HG02884 (cell line): ENCODE measurements at regions not wholly inside any gene's neighbourhood (a gene's known extent, or its start where the extent isn't known, plus 50 kb on each side); places are given as distances from the start of the nearest gene placed in this dataset.
A peak's percentile ranks its signal among the peaks of the same experiment; 100 is the strongest.
"Not testable (repeated sequence)": the region's sequence is repeated elsewhere in the genome, so short reads cannot be mapped to it uniquely, and the experiment has no call there.

Experiments used
- ATAC-seq: cut with Tn5 transposase; IDR thresholded peaks from one replicate; pipeline ENCODE4 v1.9.1; 2021; ENCODE audit warnings: mild to moderate bottlenecking, moderate library complexity; ENCODE audit not compliant: unreplicated experiment

- not testable (repeated sequence) for ATAC-seq
Measured at GRCh38 chr15:81870746-81871106, 175.1 kb downstream of the MEX3B start.

- not testable (repeated sequence) for ATAC-seq
Measured at GRCh38 chr15:81870062-81870745, 175.6 kb downstream of the MEX3B start.

- ATAC-seq = no peak
Measured at GRCh38 chr15:81869161-81869954, 176.5 kb downstream of the MEX3B start.

DNA sequence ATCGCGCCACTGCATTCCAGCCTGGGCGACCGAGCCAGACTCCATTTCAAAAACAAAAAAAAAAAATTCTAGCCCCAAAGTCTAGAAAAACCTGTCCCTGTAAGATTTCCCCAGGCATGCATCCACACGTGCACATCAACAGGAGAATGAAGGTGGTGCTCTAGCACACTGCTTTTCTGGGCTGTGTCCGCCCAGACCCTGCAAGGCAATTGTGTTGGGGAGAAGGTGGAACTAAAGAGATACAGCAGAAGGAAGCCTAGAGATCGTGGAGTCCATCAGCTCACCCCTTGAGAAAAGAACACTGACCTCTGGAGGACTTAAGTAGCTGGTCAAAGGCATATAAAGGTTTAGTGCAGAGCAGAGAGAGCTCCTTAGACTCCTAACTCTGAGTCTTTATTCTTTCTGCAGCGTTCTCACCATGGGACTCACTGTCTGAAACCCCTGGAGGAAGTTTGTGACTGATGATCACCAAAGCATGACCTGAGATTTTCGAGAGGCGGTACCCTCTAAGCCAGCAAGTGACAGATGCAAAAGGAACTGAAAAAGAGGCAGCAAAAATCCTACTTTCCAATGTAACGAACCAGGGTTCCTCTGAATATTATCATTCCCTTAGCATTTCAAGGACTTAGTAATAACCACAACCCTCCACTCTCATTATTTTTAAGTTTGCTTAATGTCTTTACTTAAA, 179.8 kb downstream of the MEX3B start:
- ATAC-seq = peak; percentile 99

GRCh38 chr15:81863162-81863561, 182.7 kb downstream of the MEX3B start:
- no peak for ATAC-seq

GRCh38 chr15:81859737-81860516, 185.9 kb downstream of the MEX3B start:
- no peak for ATAC-seq

DNA sequence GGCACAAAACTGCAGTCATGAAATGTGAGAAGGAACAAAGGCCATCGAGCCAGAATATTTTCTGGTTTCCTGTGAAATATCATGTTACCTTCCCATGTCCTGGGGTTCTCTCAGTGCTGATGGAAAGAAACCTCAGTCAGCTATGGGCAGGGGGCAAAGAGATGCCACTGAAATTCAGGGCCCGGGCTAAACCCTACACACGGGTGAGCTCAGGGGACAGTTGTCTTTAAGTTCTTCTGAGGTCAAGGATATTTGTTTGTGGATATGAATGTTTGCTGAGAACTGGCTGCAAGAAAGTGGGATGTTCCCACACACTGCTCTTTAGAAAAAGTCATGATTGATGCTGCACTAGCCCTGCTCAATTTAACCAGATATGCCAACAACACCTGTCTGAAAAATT, 187.2 kb downstream of the MEX3B start:
- ATAC-seq = no peak

- ATAC-seq = no peak
Measured at GRCh38 chr15:81858136-81858535, 187.7 kb downstream of the MEX3B start.

DNA sequence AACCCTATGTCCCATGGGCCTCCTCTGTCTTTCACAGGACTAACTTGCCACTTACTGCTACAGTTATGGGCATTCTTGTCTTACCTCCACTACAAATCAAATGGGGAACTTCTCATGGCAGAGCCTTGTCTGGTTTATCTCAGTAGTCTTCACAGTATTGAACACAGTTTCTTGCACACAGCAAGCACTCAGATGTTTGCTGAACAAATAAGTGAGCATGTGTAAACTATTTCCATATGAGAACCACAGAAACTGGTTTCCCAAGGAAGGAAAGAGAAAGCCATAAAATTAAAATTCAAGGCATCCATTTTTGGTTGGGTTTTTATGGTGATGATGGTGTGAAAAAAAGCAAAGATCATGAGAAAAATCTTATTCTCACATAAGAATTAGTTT, 189.2 kb downstream of the MEX3B start:
- no peak for ATAC-seq

GRCh38 chr15:81856001-81856633, 189.7 kb downstream of the MEX3B start:
- ATAC-seq = no peak

GRCh38 chr15:81853150-81853748, 192.6 kb downstream of the MEX3B start:
- ATAC-seq = no peak

- no peak for ATAC-seq
Measured at GRCh38 chr15:81852411-81853149, 193.2 kb downstream of the MEX3B start.

- ATAC-seq = no peak
Measured at GRCh38 chr15:81851757-81852156, 194.1 kb downstream of the MEX3B start.

DNA sequence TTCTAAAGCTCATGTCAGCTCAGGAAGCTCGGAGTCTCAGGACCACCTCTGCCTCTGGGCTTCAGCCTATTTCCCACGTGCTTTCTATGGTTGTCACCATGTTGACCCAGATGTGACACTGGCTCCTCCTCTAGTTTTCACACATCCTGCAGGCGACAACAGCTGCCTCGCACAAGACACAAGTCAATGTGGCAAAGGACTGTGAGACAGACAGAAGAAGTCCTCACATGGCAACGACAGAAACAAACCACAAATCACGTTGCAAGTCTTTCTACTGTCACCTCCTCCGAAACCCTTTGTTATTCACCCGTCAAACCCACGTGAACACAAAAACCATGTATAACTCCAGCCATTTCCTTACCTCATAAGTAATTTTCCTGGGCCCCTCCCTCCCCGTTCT, 194.5 kb downstream of the MEX3B start:
- ATAC-seq = no peak

DNA sequence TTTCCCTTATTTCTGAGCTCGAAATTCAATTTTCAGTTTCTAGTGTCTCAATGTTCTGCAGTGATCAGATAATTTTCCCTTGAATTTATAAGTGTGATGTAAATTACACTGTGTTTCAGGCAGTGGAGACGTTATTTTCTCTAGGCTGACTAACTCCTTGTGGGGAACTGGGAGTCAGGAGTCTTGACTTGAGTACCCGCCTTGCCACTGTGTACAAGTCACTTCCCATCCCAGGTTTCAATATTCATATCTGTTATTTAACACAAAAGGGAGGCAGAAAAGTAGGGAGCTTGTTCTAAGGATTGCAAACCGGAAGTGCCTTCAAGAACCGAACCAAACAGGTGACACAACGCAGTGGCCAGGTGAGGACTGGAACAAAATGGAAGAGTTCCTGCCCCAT, 196.5 kb downstream of the MEX3B start:
- no peak for ATAC-seq

- ATAC-seq = no peak
Measured at GRCh38 chr15:81848701-81849100, 197.1 kb downstream of the MEX3B start.

DNA sequence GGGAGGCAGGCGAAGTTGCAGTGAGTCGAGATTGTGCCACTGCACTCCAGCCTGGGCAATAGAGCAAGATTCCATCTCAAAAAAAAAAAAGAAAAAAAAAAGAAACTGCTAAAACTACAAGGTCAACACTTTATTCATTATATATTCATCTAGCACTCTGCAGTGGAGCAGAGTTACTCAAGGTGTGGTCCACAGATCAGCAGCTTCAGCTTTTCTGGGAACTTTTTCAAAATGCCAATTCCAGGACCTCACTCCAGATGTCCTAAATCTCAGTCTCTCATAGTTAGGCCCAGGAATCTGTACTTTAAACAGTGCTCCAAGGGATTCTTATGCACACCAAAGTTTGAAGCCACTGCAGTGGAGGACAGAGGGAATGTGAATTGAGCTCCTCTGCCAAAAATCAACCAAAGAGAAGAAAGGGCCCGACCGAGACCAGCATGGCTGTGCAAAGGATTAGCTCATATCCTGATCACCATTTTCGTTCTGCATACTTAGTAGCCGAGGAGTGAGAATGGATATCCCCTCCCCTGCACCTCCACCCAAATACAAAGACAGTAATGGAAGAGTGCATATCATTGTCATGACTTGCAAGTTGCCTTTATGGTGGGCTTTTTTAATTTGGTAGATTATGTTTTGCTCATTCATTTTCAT, 201.9 kb downstream of the MEX3B start:
- no peak for ATAC-seq

DNA sequence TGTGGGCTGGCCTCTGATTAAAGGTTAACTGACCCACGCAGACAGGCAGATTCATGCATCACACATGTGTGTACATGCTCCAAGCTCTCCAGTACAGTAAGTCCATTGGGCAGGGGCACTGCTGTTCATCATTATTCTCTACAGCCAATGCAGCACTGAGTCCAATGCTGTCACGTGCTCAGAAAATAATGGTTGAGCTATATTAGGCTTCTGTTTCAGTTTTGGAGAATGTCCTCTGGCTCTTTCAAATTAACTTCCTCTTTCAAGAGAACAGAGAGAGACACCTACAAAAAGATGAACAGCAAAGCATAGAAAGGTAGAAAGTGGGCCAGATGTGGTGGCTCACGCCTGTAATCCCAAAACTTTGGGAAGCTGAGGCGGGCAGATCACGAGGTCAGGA, 202.6 kb downstream of the MEX3B start:
- peak; percentile 75 for ATAC-seq

DNA sequence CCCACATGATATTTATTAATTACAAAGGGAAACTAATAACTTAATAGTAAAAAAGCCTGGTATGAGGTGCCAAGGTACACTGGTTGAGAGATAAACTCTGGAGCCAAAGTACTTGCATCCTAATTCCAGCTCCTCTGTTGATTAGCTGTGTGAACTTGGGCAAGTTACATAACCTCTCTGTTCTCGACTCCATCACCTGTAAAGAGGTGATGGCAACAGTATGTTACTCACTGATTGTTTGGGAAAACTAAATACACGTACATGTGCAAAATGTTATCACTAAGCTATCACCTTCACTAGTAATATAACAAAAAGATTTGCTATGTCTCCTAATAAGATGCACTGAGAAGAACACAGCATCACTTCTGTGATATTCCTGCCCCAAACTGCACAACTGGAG, 206.4 kb downstream of the MEX3B start:
- no peak for ATAC-seq
